SW 1271 (cell line): ENCODE measurements at regions not wholly inside any gene's neighbourhood (a gene's known extent, or its start where the extent isn't known, plus 50 kb on each side); places are given as distances from the start of the nearest gene placed in this dataset.

ENCODE experiments used
- DNase-seq, 2 experiments: peaks; one replicate each; lab custom pipeline; 2025; lab: John Stamatoyannopoulos, UW

GRCh38 chr4:38601244-38601915 lies 62.6 kb upstream of the KLF3 start:
- DNase-seq = no peak

- no peak for DNase-seq
Observed at GRCh38 chr4:38601916-38602291, 62.1 kb upstream of the KLF3 start.

GRCh38 chr4:38603652-38604051 lies 60.3 kb upstream of the KLF3 start:
- no peak for DNase-seq

- no peak for DNase-seq
Observed at GRCh38 chr4:38605181-38605752, 58.7 kb upstream of the KLF3 start.

- no peak for DNase-seq
Observed at GRCh38 chr4:38605753-38606586, 58.0 kb upstream of the KLF3 start.

DNA sequence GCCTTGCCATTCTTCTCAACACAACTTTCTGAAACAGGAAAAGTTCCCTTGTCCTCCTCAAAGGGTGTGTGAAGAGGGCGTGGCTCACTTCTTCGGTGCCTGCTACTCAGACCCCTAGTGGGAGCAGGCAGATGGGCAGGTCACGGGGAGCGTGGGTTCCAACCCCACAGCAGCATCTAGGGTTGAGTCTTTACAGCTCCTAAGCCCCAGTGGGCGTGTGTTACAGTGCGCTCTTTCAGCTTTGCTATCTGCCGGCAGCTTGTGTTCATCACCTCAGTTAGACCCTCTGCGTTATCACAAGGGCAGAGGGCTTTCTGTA lies 57.5 kb upstream of the KLF3 start:
- no peak for DNase-seq

DNA sequence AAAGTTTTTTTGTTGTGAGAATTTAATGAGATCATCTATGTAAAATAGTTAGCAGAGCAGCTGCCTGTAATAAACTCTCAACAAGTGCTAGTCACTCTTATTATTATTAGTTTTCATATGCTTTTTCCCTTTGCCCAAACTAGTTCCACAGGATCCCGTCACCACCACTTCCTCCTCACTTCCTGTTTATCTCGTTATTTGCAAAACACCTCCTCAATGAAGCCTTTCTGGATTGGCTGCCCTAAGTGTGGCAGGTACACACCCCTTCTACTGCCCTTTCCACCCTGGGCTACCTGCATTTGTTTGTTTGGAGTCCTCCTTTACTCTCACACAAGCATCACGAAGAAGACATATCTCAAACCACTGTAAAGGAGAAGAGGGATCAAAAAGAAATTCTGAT lies 54.4 kb upstream of the KLF3 start:
- DNase-seq = no peak

- no peak for DNase-seq
Observed at GRCh38 chr4:38610521-38610920, 53.5 kb upstream of the KLF3 start.

DNA sequence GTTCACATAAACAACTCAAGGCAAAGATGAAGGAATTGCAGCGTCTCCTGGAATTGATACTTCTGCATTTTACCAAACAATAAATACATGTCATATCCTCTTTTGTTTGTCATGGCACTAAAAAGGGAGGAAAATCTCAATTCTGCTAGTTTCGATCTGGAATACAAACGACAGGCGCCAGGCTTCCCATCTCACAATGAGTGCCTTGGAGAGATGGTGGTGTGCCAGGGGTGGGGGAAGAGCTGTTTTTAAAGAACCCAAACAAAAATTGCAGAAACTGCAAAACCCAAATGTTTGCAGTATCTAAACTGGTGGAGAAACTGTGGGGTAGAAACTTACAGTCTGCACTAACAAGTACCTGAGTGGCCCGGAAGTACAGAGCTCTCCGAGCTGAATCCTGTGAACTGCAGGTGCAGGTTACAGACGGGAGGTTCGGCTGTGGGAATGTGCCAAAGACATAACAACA lies 53.0 kb upstream of the KLF3 start:
- no peak for DNase-seq

DNA sequence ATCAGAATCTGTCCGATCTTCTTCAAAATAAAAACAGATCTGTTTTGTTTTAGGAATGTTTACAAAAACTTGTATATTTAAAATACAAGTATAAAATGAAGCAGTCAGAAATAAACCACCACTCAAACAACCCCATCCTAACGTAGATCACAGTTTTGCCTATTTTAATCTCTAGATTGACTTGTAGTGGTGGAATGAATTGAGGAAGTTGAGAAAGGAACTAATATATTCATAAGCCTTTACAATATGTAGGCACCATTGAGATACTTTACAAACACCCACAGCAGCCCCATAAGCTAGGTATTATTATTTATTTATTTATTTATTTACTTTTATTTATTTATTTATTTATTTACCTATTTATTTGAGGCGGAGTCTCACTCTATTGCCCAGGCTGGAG lies 52.3 kb upstream of the KLF3 start:
- DNase-seq = no peak

DNA sequence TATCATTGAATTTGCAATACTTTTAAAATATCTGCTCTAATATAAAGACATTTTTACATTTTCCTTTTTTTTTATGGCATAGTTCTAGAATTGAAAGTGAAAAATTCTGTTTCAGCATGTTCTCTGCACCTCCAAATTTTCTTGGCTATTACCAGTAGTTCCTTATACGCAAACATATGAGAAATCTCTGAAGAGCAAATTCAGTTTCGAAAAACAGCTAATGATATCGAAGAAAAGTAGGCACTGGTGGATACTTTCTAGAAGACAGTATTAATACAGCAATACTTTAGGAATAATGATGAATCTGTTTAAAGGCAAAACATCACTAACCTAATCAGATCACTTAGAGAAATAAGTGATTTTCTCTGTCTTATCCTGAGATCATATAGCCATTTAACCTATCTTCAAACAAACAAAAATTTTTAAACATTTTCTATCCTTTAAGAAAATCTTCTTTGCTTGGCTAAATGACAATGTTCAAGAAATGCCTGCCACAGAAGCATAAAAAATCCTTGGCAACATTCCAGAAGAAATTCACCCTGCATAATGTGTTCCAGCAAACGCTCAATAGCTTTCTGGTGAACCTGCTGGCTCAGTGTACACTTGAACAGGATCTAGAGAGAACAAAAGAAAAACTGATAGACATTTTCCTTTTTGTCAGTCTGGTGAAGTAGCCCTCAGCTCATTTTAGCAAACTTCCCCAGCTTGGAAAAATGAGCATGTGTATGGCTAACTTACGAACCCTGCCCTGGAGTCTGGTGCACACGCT lies 51.2 kb upstream of the KLF3 start:
- DNase-seq = no peak
